AG20443 (cell line): ENCODE measurements at regions not wholly inside any gene's neighbourhood (a gene's known extent, or its start where the extent isn't known, plus 50 kb on each side); places are given as distances from the start of the nearest gene placed in this dataset.

Source experiments
- DNase-seq: peaks from one replicate; pipeline ENCODE4 v3.0.0; 2012; ENCODE audit warnings: low spot score, mixed read lengths

DNA sequence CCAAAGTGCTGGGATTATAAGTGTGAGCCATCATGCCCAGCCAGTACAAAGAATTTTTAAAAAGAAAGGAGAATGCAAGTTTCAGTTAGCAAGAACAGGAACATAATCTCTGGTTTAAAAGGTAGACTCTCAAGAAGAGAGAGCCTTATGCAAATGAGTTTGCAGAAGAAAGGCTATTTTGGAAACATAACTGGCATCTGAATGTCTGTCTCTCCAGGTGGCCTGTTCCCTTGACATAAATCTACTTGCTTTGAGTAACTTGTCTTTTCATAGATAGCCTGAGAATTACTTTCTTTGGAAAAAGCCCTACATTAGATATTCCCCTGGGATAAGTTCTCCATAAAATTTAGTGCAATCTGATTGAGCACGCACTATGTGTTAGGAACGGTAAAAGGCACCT is 109.6 kb downstream of the ICOS start:
- DNase-seq, result no peak

DNA sequence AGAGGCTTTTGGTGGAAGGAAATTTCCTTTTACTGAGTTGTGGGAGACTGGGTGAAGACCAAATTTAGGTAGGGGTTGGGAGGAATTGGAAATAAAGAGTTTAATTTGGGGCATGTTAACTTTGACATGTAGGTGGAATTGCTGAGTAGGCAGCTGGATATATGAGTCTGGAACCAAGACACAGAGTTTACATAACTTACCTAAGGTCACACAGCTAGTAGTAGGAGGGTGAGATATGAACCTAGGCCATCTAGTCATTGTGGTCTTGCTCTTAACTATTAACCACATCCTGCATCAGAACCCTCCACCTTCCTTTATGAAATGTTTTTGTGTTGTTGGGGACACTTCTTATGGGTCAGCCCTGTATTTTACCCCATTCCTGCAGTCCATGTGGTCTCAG is 113.1 kb downstream of the ICOS start:
- DNase-seq, result no peak

DNA sequence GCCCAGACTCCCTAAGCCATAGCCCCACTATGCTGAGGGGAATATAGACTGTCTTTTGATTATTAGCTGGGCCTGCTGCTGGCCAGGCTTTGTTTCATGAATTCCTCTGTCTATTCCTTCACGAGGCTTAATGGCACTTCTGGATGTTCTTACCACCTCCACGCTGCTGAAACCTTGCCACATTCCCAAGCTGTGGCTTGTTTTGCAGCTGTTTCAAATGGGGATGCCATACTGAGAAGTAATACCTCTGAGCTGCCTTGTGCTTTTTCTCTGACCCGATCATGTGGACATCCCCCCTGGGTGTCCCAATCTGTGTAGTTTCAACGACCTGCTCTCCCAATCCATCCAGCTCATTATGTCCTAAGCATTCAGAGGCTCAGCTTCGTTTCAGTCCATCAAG is 114.1 kb downstream of the ICOS start:
- no peak for DNase-seq

DNA sequence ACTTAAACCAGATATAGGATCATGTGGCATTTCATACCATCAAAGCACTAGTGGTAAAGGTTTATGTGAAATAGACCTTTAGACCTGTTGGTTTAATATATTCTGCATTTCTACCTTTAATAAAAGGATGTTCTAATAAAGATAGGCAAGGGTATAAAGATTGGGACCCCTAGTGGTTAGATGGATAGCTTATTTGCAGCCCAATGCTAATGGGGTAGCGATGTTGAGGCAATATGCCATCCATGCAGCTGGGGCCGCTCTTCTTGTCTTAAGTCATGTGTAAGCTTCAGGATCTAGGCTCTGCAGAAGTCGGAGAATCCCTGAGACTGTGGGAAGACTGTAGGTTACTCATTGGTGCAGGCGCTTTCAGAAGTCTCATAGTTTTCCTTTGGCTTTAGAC is 114.9 kb downstream of the ICOS start:
- no peak for DNase-seq

DNA sequence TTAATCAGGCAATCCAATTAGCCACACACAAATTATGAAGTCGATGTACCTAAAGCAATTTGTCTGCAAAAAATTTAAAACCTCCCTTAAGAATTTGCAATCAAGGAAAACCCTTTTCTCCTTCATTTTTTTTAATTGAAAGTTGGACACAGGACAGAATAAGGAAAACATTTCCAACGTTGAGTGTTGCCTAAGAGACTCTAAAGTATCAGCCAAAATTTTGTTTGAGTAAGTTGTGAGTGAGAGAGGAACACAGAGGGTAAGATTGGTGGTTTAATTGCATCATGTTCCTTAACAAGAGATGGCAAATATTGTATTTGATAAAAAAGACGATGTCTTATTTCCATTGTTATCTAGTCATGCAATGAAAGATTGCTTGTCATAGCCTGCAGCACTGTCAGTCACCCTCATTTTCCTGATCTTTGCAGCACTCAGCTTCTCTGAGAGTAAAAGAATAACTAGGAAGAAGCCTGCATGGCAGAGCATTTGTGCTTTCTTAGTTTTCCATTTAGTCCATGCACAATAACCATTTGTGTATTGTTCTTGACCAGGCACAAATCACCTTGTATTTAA is 115.5 kb downstream of the ICOS start:
- DNase-seq, result no peak

DNA sequence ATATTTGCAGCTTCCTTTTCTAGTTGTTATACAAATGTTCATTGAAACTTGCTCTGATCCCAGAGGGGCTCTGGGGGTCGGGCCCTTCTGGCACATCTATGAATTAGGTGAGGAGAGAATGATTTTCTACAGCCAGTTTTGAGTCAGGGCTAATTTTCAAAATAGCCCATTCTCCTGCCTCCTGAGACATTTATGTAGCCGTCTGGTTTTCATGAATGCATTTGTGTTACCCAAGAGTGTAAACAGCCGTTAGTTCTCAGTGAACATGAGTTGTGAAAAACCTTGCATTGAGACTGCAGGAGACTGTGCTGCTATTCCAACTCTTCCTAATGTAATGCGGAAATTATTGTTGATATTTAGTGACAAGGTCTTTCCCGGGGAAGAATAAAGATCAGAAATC is 122.5 kb downstream of the ICOS start:
- no peak for DNase-seq

DNA sequence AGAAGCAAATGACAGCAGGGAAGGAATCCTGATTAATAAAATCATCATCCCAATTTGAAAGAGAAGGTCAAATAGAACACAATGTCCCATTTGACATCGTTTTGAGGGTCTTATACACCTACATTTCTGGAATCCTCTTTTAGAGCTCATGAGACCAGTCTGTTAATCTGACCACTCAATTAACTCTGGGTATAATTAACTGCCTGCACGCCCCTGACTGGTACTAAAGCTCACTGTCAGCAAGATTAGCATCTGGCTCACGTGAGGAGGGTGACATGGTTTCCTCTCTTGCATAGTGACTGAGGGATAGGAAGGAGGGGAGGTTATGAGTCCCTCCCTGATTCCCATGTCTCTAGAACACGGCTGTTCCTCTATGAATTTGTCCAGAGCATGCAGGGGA is 124.3 kb downstream of the ICOS start:
- DNase-seq, result no peak

DNA sequence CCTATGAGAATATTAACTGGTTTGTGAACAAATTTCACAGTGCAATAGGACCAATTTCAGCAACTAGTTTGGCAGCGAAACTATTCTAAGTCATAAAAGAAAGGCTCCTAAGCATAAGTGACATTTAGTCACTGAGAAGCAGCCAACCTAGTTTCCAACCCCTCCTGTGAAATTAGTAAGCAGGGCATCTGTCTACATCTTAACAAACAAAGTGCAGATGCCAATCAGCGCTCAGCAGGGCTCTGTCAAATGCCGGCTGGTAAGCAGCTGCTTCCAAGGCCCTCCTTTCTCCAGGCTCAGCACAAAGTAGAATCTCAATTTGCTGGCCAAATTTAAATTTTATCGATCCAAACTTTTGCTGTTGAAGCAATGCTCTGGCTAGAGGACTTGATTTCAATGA is 124.7 kb downstream of the ICOS start:
- DNase-seq, result no peak

DNA sequence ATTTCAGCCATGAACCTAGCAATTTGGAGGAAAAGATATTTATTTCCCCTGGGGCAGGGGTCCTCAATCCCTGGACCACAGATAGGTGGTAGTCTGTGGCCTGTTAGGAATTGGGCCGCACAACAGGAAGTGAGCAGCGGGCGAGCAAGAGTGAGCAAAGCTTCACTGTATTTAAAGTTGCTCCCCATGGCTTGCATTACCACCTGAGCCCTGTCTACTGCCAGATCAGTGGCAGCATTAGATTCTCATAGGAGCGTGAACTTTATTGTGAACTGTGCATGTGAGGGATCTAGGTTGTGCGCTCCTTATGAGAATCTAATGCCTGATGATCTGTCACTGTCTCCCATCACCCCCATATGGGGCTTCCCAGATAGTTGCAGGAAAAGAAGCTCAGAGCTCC is 127.6 kb downstream of the ICOS start:
- no peak for DNase-seq

DNA sequence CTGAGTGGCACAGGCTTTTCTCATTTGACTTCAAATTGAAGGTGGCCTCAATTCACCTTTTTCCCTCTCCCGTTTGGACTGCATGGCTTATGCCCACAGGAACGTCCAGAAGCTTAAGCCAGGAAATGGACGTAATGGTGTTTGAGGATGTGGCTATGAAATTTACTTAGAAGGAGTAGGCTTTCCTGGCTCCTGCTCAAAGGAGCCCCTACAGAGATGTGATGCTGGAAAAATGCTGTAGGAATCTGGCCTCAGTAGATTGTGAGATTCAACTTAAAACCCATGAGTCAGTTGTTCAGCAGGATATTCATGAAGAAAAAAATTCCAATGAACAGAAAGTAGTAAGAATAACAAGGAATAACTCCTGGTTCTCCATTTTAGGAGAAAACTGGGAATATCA is 129.0 kb downstream of the ICOS start:
- no peak for DNase-seq

DNA sequence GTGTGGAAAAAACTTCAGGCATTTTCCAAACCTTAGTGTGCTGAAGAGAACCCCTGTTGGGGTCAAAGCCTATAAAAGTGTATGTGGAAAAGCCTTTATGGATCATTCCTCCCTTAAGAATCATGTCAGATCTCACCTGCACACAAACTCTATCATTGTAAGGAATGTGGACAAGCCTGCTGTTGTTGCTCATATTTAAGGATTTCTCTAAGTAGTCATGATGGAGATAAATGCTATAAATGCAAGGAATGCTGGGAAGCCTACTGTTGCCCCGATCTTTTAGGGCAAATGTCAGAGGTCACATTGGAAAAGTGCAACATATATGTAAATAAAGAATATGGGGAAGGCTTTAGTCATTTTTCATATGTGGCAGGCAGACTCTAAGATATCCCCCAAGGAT is 129.5 kb downstream of the ICOS start:
- DNase-seq, result no peak

DNA sequence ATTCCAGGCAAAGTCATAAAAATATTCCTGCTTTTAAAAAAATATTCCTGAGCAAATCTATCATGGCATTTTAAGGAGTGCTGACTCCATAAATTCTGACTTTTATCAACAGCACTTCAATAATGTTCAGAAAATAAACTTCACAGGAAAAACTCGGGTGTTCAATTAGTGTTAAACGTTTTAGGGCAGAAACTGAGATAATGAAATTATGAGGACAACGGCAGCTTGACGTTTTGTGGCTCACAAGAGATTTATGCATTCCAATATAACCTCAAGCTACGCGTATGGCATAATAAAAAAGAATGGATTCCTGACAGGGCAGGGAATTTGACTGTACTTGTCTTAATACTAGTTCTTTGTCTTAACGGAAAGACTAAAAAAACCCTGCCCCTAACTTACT is 133.2 kb downstream of the ICOS start:
- DNase-seq, result no peak

DNA sequence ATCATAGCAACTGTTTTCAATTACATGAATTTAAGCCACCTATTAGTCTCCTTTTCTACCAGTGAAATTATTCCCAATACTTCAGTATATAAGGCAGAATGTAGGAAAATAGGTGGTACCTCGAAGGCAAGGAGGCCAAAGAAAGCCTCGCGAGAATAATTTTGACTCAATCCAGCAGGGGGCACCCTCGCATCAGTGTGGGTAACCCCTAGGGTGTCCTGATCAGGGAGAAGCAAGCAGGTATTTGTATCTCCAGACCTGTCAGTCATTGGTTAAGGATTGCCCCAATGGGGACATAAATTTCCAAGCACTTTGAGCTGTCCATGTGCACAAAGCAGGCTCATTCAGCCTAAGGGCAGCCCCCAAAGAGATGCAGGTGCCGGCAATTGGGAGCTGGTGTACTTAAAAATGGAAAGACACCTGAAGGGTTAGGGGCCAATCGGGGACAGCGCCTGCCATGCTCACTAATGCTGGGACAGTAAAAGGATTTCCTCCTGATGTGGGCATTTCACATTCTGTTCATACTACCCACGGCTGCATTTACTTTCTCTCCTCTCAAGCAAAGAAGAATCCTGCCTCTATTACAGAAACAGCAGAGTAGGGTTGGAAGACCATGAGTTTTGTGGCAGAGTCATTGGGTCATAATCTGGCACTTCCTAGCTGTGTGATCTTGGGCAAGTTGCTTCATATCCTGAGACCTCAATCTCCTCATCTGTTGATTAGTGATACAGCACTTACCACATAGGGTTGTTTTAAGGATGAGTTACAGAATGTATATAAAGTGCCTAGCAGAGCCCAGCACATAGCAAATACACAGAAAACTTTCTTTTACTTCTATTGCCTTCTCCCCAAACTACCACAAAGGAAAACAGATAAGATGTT is 136.1 kb downstream of the ICOS start:
- peak; percentile 23 for DNase-seq

DNA sequence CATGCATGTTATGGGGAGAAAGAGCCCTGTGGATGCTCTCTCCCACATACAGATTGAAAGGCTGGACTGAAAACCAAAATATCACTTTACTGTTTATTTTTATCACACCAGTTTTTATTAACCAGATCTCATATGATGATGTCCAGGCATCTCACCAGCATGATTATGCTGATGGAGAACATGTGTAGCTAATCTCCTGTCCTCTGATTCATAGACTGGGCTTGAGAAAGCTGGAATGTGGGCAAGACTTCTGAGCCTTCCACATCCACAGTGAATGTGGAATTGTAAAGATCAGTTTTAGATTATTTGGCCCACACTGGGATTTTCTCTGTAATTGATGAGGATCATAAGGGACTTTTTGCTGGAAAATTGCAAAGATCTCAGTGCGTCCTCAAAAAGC is 137.9 kb downstream of the ICOS start:
- DNase-seq, result peak; percentile 59

DNA sequence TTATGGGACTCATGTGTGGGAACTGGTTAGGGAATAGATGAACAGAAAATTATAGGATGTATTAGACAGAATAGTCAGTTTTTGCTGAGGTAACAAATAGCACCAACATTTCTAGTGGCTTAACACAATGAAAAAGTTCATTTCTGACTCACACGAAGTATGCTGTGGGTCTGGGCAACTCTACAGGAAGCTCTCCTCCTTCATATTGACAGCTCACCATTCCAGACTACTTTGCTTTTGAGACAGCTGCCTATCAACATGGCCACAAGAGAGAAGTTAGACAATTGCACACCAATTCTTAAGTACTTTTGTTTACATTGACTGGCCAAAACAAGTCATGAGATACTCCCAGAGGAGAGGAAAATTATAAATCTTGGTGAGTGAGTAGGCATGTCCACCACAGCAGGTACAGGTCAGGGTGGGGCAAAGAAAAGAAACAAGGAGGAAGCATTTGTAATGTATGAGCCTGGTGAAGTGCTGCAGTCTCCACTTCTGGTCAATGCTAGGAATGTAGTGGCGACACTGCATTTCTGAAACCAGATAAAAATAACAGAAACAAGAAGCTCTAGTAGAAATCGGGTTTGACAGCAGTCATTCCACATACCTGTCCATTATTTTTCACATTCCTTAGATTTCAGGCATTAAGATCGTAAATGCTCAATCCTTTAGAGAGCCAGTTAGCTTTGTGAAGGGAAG is 141.6 kb downstream of the ICOS start:
- no peak for DNase-seq

DNA sequence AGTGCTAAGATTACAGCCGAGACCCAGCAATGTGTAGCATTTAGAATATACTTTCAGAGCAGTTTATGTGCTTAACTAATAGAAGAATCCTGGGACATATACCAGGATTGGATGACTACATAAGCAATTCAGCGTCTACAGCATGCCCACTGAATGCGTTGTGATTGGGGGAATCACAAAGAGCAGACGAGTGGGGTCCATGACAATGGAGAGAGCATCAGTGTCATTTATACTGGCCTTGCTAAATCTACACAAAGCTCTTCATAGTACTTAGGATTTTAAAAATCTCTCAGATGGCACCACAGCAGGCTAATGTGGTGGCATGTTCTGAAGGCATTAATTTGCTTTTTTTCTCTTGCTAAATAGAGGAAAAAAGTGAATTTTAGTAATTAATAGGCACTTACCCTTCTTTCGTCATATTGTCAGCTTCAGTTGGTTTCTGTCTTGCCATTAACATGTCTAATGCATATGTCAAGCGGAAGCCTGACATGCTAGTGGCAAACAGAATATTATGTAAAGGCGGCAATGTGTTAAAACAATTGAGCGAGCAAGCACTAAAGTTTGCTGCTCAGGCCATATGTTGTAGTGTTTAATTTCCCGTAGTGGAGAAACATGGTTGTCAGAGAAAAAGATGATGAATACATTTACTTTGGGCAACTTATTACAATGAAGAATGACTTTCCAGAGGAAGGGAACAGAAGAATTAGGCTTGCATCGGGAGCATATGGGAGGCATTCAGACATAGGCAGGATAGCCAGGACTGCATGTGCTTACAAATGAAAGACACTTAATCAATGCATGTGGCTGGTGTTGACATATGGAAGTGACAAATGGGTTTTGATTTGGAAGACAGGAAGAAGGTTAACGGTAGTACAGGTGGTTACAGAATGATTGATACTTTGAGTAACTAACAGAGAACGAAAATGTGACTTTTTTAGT is 145.2 kb downstream of the ICOS start:
- DNase-seq, result no peak

DNA sequence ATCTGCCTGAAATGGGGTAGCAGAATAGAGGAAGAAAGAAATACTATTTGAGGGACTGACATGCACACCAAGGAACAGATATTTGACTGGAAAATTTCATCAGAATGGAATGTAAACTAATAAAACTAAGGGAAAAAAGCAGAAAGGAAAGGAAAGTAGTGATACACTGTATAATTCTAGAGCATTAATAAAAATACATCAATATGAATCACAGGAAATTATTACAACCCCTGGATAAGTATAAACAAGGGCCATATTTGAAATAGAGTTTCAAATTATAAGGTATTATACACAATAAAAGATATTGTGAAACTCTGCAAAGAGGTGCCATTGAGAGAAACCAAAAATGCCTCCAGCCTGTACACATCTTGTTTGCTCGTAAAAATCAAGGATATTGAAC is 149.6 kb downstream of the ICOS start:
- no peak for DNase-seq

DNA sequence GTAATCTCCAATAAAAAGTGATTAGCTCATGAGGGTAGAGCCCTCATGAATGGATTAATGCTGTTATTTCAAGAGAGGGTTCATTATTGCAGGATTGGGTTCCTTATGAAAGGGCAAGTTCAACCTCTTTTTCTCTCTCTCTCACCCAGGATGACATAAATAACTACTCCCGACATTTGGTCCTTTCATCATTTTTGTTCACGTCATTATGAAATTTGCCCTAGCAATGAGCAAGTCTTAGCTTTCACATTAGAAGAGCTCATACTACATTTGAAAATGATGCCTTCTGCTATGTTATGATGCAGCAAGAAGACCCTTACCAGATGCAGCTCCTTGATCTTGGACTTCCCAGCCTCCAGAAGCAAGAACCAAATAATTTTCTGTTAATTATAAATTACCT is 152.5 kb downstream of the ICOS start:
- no peak for DNase-seq

DNA sequence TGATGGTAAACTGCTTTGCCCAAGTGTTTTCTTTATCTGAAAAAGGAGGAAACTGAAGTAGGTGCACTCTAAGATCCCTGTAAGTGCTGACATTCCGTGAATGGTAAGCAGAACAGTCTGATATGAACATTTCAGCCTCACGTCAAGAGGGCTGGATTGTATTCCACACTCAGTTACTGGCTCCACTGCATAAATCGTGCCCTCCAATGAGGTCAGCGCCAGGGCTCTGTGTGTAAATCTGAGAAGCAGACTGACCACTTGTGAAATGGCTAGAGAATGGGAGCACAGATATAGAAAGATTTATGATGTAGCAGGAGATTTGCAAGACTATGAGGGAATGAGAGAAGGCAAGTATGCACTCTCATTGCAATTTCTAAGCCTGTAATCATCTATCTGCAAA is 153.0 kb downstream of the ICOS start:
- DNase-seq, result no peak

DNA sequence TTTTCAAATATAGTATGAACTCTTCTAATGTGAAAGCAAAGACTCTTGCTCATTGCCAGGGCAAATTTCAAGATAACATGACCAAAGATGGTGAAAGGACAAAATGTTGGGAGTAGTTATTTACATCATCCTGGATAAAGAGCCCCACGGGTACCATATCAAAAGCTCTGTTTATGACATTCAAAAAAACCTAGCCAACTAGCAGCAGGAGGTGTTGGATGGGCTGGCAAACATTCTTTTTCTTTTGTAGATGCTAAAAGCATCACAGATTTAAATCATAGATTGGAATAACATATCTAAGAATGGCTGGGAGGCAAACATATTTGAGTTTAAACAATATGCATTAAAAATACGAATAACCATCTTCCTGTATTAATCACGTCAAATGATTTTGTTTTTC is 153.5 kb downstream of the ICOS start:
- no peak for DNase-seq

DNA sequence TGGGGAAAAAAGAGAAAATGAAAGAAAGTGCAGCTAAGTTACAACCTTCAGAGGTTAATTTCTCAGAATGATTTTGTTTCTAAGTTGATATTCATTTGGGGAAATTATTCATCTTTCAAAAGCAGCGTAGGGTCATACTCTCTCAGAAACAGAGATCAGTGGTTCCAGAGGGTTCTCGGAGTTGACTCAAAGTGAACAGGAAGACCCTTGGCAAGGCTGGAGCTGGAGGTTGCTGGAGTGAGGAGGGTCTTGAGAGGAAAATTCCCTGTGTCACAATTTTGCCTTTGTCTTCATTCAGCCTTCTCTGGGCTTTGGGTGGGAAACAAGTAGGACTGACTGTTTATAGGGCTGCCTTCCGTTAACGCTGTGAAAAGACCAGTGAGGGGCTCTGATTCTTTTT is 168.2 kb downstream of the ICOS start:
- no peak for DNase-seq

DNA sequence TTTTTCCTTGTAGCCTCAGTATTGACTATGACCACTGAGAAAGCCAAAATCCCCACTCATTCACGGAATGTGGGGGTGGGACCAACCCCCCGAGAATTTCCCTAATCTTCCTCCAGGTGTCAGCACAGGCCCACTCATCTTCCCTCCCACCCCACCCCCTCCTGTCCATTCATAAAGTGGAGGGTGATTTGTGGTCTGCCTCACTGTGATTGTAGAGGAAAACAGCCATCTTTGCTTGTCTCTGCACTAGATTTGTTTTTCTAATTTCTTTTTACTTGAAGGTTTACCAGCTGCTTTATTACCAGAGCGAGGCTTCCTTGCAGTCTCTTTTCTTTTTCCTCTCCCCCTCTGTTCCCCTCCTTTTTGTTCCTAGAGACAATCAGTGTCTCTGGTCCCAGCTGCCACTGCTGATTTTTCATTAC is 171.8 kb downstream of the ICOS start:
- peak; percentile 21 for DNase-seq
